ENCODE measurements at regions not wholly inside any gene's neighbourhood (a gene's known extent, or its start where the extent isn't known, plus 50 kb on each side); places are given as distances from the start of the nearest gene placed in this dataset.

- TF ChIP-seq CTCF (conservative IDR thresholded peaks at IDR 0.05; ENCODE audit: low read length) (no peak), EZH2phosphoT487 (IDR thresholded peaks at IDR 0.05; ENCODE audit: borderline replicate concordance) (no peak)
Observed at GRCh38 chr17:72414032-72414396, 293.2 kb downstream of the SOX9 start.

Measured in Loucy (cell line).